ENCODE measurements at regions not wholly inside any gene's neighbourhood (a gene's known extent, or its start where the extent isn't known, plus 50 kb on each side); places are given as distances from the start of the nearest gene placed in this dataset.

DNA sequence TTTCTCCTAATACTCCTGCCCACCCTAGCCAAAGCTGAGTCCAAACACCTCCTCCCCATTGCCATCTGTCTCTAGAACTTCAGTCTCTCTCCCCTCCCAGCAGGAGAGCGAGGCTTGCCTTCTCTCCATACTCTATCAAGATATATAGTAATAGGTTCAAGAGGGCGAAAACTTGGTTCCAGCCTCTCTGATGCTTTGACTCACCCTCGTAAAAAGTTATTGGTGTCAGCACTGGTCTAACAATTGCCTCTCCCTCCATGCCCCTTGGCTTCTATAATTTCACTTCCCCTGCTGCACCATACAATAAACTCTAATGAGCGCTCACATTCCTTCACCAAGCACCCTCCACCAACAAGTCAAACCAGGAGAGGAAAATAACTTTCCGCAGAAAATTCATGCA is 797.3 kb downstream of the BCL11A start:
- no peaks in the 10 kb centered on the region for H3K36me3 ChIP-seq (ENCODE audit: low read depth)
- POLR2A ChIA-PET (ENCODE audit: unreplicated experiment) = interaction anchor here (0.7 kb wide), 1 partner anchor 157 kb away, joined by 3 read pairs; no protein-coding TSS in a partner anchor
- TF ChIP-seq, protein P1, sequence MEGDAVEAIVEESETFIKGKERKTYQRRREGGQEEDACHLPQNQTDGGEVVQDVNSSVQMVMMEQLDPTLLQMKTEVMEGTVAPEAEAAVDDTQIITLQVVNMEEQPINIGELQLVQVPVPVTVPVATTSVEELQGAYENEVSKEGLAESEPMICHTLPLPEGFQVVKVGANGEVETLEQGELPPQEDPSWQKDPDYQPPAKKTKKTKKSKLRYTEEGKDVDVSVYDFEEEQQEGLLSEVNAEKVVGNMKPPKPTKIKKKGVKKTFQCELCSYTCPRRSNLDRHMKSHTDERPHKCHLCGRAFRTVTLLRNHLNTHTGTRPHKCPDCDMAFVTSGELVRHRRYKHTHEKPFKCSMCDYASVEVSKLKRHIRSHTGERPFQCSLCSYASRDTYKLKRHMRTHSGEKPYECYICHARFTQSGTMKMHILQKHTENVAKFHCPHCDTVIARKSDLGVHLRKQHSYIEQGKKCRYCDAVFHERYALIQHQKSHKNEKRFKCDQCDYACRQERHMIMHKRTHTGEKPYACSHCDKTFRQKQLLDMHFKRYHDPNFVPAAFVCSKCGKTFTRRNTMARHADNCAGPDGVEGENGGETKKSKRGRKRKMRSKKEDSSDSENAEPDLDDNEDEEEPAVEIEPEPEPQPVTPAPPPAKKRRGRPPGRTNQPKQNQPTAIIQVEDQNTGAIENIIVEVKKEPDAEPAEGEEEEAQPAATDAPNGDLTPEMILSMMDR (conservative IDR thresholded peaks at IDR 0.05) = no peak
- no peak for TF ChIP-seq EZH2 (IDR thresholded peaks at IDR 0.05; ENCODE audit: low read depth)

DNA sequence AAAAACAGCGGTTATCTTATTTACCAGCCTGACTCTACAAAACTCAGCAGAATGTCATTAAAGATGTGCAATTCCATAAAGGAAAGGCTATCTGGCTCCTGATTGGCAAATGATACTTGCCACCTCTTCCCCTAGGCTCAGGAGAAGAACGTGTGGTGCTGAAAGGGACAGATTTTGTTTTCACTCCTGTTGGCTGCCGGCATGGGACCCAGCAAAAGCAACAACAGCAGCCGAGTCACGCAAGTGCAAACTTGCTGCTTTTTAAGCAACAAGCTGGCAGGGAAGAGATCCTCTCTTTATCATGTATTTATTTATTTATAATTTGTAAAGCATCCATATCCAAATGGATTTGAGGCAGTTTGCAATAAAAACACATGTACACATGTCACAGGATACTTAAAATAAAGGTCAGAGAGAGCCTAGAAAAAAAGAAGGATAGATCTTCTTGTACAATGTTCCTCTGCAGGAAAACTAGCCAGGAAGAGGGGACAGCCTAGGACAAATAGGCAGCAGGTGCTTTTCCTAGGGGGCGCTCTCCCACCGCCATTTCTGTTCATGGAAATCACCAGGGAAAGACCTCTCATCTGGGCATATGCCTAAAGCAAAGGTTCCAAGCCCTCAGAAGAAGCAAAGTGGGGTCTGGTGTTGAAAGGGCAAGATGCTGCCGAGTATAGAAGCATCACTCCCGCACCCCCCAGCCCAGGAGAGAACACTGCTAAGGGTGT is 799.3 kb downstream of the BCL11A start:
- Histone ChIP-seq H3K4me3 (no peak overlapping the region), H3K27me3 (ENCODE audit: insufficient read depth, low read depth) (no peaks in the 10 kb centered on the region), H3F3A (ENCODE audit: insufficient read depth, low read depth) (no peaks in the 10 kb centered on the region), H3K79me2 (ENCODE audit: low read depth) (no peaks in the 10 kb centered on the region), H3K36me3 (ENCODE audit: low read depth) (no peaks in the 10 kb centered on the region), H3K4me1 (replicated peaks; ENCODE audit: insufficient read depth) (no peaks in the 10 kb centered on the region), H3K9me3 (ENCODE audit: insufficient read depth, low read depth) (no peaks in the 10 kb centered on the region), H2AFZ (no peak overlapping the region), H4K20me1 (ENCODE audit: insufficient read depth) (no peaks in the 10 kb centered on the region; the same call in 1 of the 2 replicates), H3K27ac (no peak overlapping the region), H3K4me2 (no peak overlapping the region), H3K9me2 (ENCODE audit: insufficient read depth) (no peaks in the 10 kb centered on the region)
- intact Hi-C loops (cut with micrococcal nuclease; ENCODE audit: unreplicated experiment) = no loop called here
- no TSS peak for BruUV-seq (replicated peaks)
- no peak for TF ChIP-seq EZH2 (IDR thresholded peaks at IDR 0.05; ENCODE audit: low read depth)
- TF ChIP-seq, protein P1 (conservative IDR thresholded peaks at IDR 0.05) = peak; percentile 28; the same call in 1 of the 2 replicates
- ChIA-PET POLR2A (ENCODE audit: unreplicated experiment) (no interaction called here), CTCF (no interaction called here)
- no peak for DNase-seq

More for the DNA sequence above, 797.3 kb downstream of the BCL11A start:
- no TSS peak for BruUV-seq (replicated peaks)
- CTCF ChIA-PET = no interaction called here
- Histone ChIP-seq H3K9me2 (ENCODE audit: insufficient read depth) (no peaks in the 10 kb centered on the region), H3K4me3 (no peak overlapping the region), H4K20me1 (ENCODE audit: insufficient read depth) (no peaks in the 10 kb centered on the region; the same call in 1 of the 2 replicates), H3K9me3 (ENCODE audit: insufficient read depth, low read depth) (no peaks in the 10 kb centered on the region), H3K27me3 (ENCODE audit: insufficient read depth, low read depth) (no peaks in the 10 kb centered on the region), H3F3A (ENCODE audit: insufficient read depth, low read depth) (no peaks in the 10 kb centered on the region), H2AFZ (no peak overlapping the region), H3K4me1 (replicated peaks; ENCODE audit: insufficient read depth) (no peaks in the 10 kb centered on the region), H3K4me2 (no peak overlapping the region), H3K79me2 (ENCODE audit: low read depth) (no peaks in the 10 kb centered on the region), H3K27ac (no peak overlapping the region)
- no peak for DNase-seq
- intact Hi-C loops (cut with micrococcal nuclease; ENCODE audit: unreplicated experiment) = no loop called here

DNA sequence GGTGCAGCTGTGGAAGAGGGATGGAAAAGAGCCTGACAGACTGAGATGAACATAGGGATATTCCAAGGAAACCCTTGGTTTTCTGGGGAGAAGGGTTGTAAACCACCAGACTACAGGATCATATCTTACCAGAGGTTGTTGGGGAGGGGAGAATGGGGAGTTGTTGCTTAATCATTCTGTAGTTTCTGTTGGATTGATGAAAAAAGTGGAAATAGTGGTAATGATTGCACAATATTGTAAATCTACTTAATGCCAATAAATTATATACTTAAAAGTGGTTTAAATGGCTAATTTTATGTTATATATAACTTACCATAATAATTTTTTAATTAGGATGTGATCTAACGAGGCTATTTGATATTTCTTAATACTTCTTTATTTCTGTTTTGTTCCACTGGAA is 800.9 kb downstream of the BCL11A start:
- no peaks in the 10 kb centered on the region for H3K9me2 ChIP-seq (ENCODE audit: insufficient read depth)
- no peak overlapping the region for H3K4me3 ChIP-seq
- ChIA-PET CTCF (no interaction called here), POLR2A (ENCODE audit: unreplicated experiment) (no interaction called here)
- no peaks in the 10 kb centered on the region for H3K9me3 ChIP-seq (ENCODE audit: insufficient read depth, low read depth)
- no peaks in the 10 kb centered on the region for H3K79me2 ChIP-seq (ENCODE audit: low read depth)
- H3F3A ChIP-seq (ENCODE audit: insufficient read depth, low read depth) = no peaks in the 10 kb centered on the region
- no peaks in the 10 kb centered on the region for H3K36me3 ChIP-seq (ENCODE audit: low read depth)
- H3K27me3 ChIP-seq (ENCODE audit: insufficient read depth, low read depth) = no peaks in the 10 kb centered on the region
- H3K4me1 ChIP-seq (replicated peaks; ENCODE audit: insufficient read depth) = no peaks in the 10 kb centered on the region
- no peak for DNase-seq
- no peaks in the 10 kb centered on the region; the same call in 1 of the 2 replicates for H4K20me1 ChIP-seq (ENCODE audit: insufficient read depth)
- H2AFZ ChIP-seq = no peak overlapping the region
- H3K4me2 ChIP-seq = no peak overlapping the region
- intact Hi-C loops (cut with micrococcal nuclease; ENCODE audit: unreplicated experiment) = no loop called here
- no TSS peak for BruUV-seq (replicated peaks)
- no peak for TF ChIP-seq EZH2 (IDR thresholded peaks at IDR 0.05; ENCODE audit: low read depth)
- TF ChIP-seq, protein P1 (conservative IDR thresholded peaks at IDR 0.05) = no peak
- H3K27ac ChIP-seq = no peak overlapping the region

Data from PC-9 (cell line).